ENCODE measurements at regions not wholly inside any gene's neighbourhood (a gene's known extent, or its start where the extent isn't known, plus 50 kb on each side); places are given as distances from the start of the nearest gene placed in this dataset.

- no peaks in the 10 kb centered on the region for H3K4me1 ChIP-seq (ENCODE audit: control insufficient read depth, extremely low read depth, insufficient read depth, low read length)
- no peaks in the 10 kb centered on the region for H3K9me1 ChIP-seq (replicated peaks; ENCODE audit: control insufficient read depth, extremely low read depth, insufficient read depth, low read length)
- TF ChIP-seq CTCF (IDR thresholded peaks at IDR 0.05; ENCODE audit: extremely low read depth in 1 of 2, insufficient read depth in 1 of 2, low read depth in 1 of 2, low read length in 2 of 2) (no peak), GATA2 (IDR thresholded peaks at IDR 0.05; ENCODE audit: insufficient read depth, insufficient read length, low read depth, low read length) (no peak), MYC (IDR thresholded peaks at IDR 0.05; ENCODE audit: low read depth, low read length) (no peak), JUN (IDR thresholded peaks at IDR 0.05; ENCODE audit: borderline replicate concordance, insufficient read depth, insufficient read length, low read depth) (no peak), EZH2 (IDR thresholded peaks at IDR 0.05; ENCODE audit: borderline replicate concordance, low read depth, low read length, severe bottlenecking) (no peak), POLR2AphosphoS5 (IDR thresholded peaks at IDR 0.05; ENCODE audit: insufficient read depth, low read depth, low read length) (no peak), POLR2A (IDR thresholded peaks at IDR 0.05; ENCODE audit: low read depth, low read length) (no peak), MAX (IDR thresholded peaks at IDR 0.05; ENCODE audit: insufficient read depth, insufficient read length) (no peak), FOS (IDR thresholded peaks at IDR 0.05; ENCODE audit: borderline replicate concordance, insufficient read depth, low read length) (no peak)
- no peak overlapping the region for H3K4me2 ChIP-seq (ENCODE audit: insufficient read depth, low read length)
- H3K36me3 ChIP-seq (ENCODE audit: control insufficient read depth in 2 of 2, extremely low read depth in 1 of 2, insufficient read depth in 2 of 2, low read length in 2 of 2): no peaks in the 10 kb centered on the region
- no peak overlapping the region for H3K9ac ChIP-seq (replicated peaks; ENCODE audit: extremely low read depth, insufficient read depth, low read length)
- ChIA-PET POLR2A (no interaction called here), CTCF (no interaction called here)
- dilution Hi-C loops (cut with MboI; ENCODE audit: extremely low pct_ligation_motif_present, low sequenced_read_pairs): no loop called here
- H3K4me3 ChIP-seq (replicated peaks in 1 of 3; ENCODE audit: insufficient read depth in 1 of 3, low read depth in 1 of 3, low read length in 3 of 3): no peak overlapping the region
- no peak for FAIRE-seq
- BruUV-seq (replicated peaks): no TSS peak
- H3K27me3 ChIP-seq (ENCODE audit: control insufficient read depth in 2 of 2, insufficient read depth in 2 of 2, low read length in 2 of 2): no peaks in the 10 kb centered on the region
- DNase-seq (ENCODE audit: low read depth, low spot score): no peak
- intact Hi-C loops (cut with micrococcal nuclease): no loop called here
- no peak overlapping the region for H3K27ac ChIP-seq (ENCODE audit: insufficient read depth, low read depth, low read length)
- no peaks in the 10 kb centered on the region for H4K20me1 ChIP-seq (replicated peaks; ENCODE audit: control insufficient read depth, extremely low read depth, insufficient read depth, low read length)
- no peak overlapping the region for H2AFZ ChIP-seq (ENCODE audit: low read depth, low read length)
- no peaks in the 10 kb centered on the region for H3K9me3 ChIP-seq (replicated peaks; ENCODE audit: control insufficient read depth, insufficient read depth, low read length)
- H3K79me2 ChIP-seq (ENCODE audit: control insufficient read depth, insufficient read depth, low read length): no peaks in the 10 kb centered on the region
Observed at GRCh38 chr13:70534466-70534865, 426.2 kb upstream of the KLHL1 start.
